DOHH2 (cell line): ENCODE measurements at regions not wholly inside any gene's neighbourhood (a gene's known extent, or its start where the extent isn't known, plus 50 kb on each side); places are given as distances from the start of the nearest gene placed in this dataset.

ENCODE experiments used
- H3F3A ChIP-seq: fragments of 200-600 bp; sonication (generic), shearing (Covaris generic); 2 replicates; pipeline ENCODE4 v1.6.0; 2016; ENCODE audit warnings: antibody characterized with exemption, mild to moderate bottlenecking; ENCODE audit not compliant: control insufficient read depth, insufficient read depth
- H3K27ac ChIP-seq: fragments of 200-600 bp; sonication (generic); 2 replicates; pipeline ENCODE4 v1.5.1; 2014; ENCODE audit warnings: low read depth, mild to moderate bottlenecking, low read length, moderate library complexity
- H3K27me3 ChIP-seq: fragments of 200-600 bp; sonication (generic); 2 replicates; pipeline ENCODE4 v1.6.1; 2014; ENCODE audit warnings: mild to moderate bottlenecking, low read length, mixed read lengths; ENCODE audit not compliant: control insufficient read depth
- H3K36me3 ChIP-seq: fragments of 200-600 bp; sonication (generic); 2 replicates; pipeline ENCODE4 v1.6.1; 2014; ENCODE audit warnings: mild to moderate bottlenecking, low read length, moderate library complexity, mixed read lengths; ENCODE audit not compliant: control insufficient read depth
- H3K4me1 ChIP-seq: fragments of 200-600 bp; sonication (generic); 2 replicates; pipeline ENCODE4 v1.6.1; 2014; ENCODE audit warnings: mild to moderate bottlenecking, low read length, mixed read lengths; ENCODE audit not compliant: control insufficient read depth
- H3K4me2 ChIP-seq: fragments of 200-600 bp; sonication (generic); 2 replicates; pipeline ENCODE4 v1.6.0; 2014; ENCODE audit warnings: mild to moderate bottlenecking, low read length, moderate library complexity
- H3K4me3 ChIP-seq: fragments of 200-600 bp; sonication (generic); 2 replicates; pipeline ENCODE4 v1.5.1; 2014; ENCODE audit warnings: mild to moderate bottlenecking, low read length, mixed read lengths
- H3K79me2 ChIP-seq: fragments of 200-600 bp; sonication (generic); 2 replicates; pipeline ENCODE4 v1.6.1; 2014; ENCODE audit warnings: mild to moderate bottlenecking, low read length, mixed read lengths; ENCODE audit not compliant: control insufficient read depth
- H3K9me2 ChIP-seq: fragments of 200-600 bp; sonication (generic); replicated peaks from 2 replicates; pipeline ENCODE4 v1.6.1; 2014; ENCODE audit warnings: mild to moderate bottlenecking, low read length, mixed read lengths; ENCODE audit not compliant: control insufficient read depth
- H3K9me3 ChIP-seq: fragments of 200-600 bp; sonication (generic); 2 replicates; pipeline ENCODE4 v1.6.1; 2014; ENCODE audit warnings: antibody characterized with exemption, low read length, mixed read lengths; ENCODE audit not compliant: control insufficient read depth, insufficient read depth
- H4K20me1 ChIP-seq: fragments of 200-600 bp; sonication (generic); 2 replicates; pipeline ENCODE4 v1.6.0; 2014; ENCODE audit warnings: low read depth, mild to moderate bottlenecking, antibody characterized with exemption, low read length, moderate library complexity; ENCODE audit not compliant: control insufficient read depth, insufficient read depth
- CTCF ChIP-seq: fragments of 200-600 bp; sonication (generic); IDR thresholded peaks from one replicate; pipeline ENCODE4 v1.5.1; 2014; ENCODE audit warnings: antibody characterized with exemption, mild to moderate bottlenecking, low read depth, low read length; ENCODE audit not compliant: poor library complexity, severe bottlenecking
- EZH2phosphoT487 ChIP-seq: fragments of 200-600 bp; sonication (generic); IDR thresholded peaks from 2 replicates; pipeline ENCODE4 v1.6.1; 2017; ENCODE audit warnings: borderline replicate concordance, mild to moderate bottlenecking, antibody characterized with exemption, low read length, moderate library complexity, mixed read lengths

GRCh38 chr9:85157772-85158171 lies 488.2 kb downstream of the NTRK2 start:
- H3K27ac ChIP-seq = no peak overlapping the region
- H3K79me2 ChIP-seq = no peaks in the 10 kb centered on the region
- H3K9me3 ChIP-seq = no peaks in the 10 kb centered on the region
- TF ChIP-seq CTCF (no peak), EZH2phosphoT487 (no peak)
- no peaks in the 10 kb centered on the region for H3K36me3 ChIP-seq
- no peaks in the 10 kb centered on the region for H4K20me1 ChIP-seq
- no peak overlapping the region for H3K4me3 ChIP-seq
- no peaks in the 10 kb centered on the region for H3K9me2 ChIP-seq
- no peaks in the 10 kb centered on the region for H3F3A ChIP-seq
- H3K4me1 ChIP-seq = no peaks in the 10 kb centered on the region
- H3K27me3 ChIP-seq = no peaks in the 10 kb centered on the region
- H3K4me2 ChIP-seq = no peak overlapping the region

GRCh38 chr9:85156652-85157051 lies 487.1 kb downstream of the NTRK2 start:
- no peaks in the 10 kb centered on the region for H3K9me2 ChIP-seq
- H3K4me1 ChIP-seq = no peaks in the 10 kb centered on the region
- no peaks in the 10 kb centered on the region for H3K9me3 ChIP-seq
- no peaks in the 10 kb centered on the region for H3K79me2 ChIP-seq
- no peaks in the 10 kb centered on the region for H3K27me3 ChIP-seq
- H3K4me3 ChIP-seq = no peak overlapping the region
- H3F3A ChIP-seq = no peaks in the 10 kb centered on the region
- H3K4me2 ChIP-seq = no peak overlapping the region
- H3K36me3 ChIP-seq = no peaks in the 10 kb centered on the region
- TF ChIP-seq CTCF (no peak), EZH2phosphoT487 (no peak)
- H3K27ac ChIP-seq = no peak overlapping the region
- no peaks in the 10 kb centered on the region for H4K20me1 ChIP-seq

GRCh38 chr9:85155352-85155751 lies 485.8 kb downstream of the NTRK2 start:
- Histone ChIP-seq H3K9me2 (no peaks in the 10 kb centered on the region), H4K20me1 (no peaks in the 10 kb centered on the region), H3K4me1 (no peaks in the 10 kb centered on the region), H3K27ac (no peak overlapping the region), H3K9me3 (no peaks in the 10 kb centered on the region), H3K79me2 (no peaks in the 10 kb centered on the region), H3K36me3 (no peaks in the 10 kb centered on the region), H3K4me3 (no peak overlapping the region), H3K27me3 (no peaks in the 10 kb centered on the region), H3F3A (no peaks in the 10 kb centered on the region), H3K4me2 (no peak overlapping the region)
- TF ChIP-seq EZH2phosphoT487 (no peak), CTCF (no peak)

GRCh38 chr9:85151741-85152140 lies 482.2 kb downstream of the NTRK2 start:
- no peaks in the 10 kb centered on the region for H3F3A ChIP-seq
- no peaks in the 10 kb centered on the region for H3K27me3 ChIP-seq
- no peaks in the 10 kb centered on the region for H3K4me1 ChIP-seq
- H3K4me3 ChIP-seq = no peak overlapping the region
- no peaks in the 10 kb centered on the region for H3K9me3 ChIP-seq
- no peak overlapping the region for H3K27ac ChIP-seq
- H4K20me1 ChIP-seq = no peaks in the 10 kb centered on the region
- H3K36me3 ChIP-seq = no peaks in the 10 kb centered on the region
- H3K9me2 ChIP-seq = no peaks in the 10 kb centered on the region
- no peak for TF ChIP-seq CTCF
- TF ChIP-seq EZH2phosphoT487 = no peak
- no peak overlapping the region for H3K4me2 ChIP-seq
- no peaks in the 10 kb centered on the region for H3K79me2 ChIP-seq
